GM21528 (cell line): ENCODE measurements at regions not wholly inside any gene's neighbourhood (a gene's known extent, or its start where the extent isn't known, plus 50 kb on each side); places are given as distances from the start of the nearest gene placed in this dataset.

Experiments
- ATAC-seq: cut with Tn5 transposase; IDR thresholded peaks from one replicate; pipeline ENCODE4 v1.9.1; 2021; ENCODE audit warnings: mild to moderate bottlenecking, moderate library complexity; ENCODE audit not compliant: unreplicated experiment, low FRiP score

- no peak for ATAC-seq
These were observed 771.6 kb downstream of the LRFN5 start for GRCh38 chr14:42378274-42378673.

- no peak for ATAC-seq
These were observed 767.7 kb downstream of the LRFN5 start for GRCh38 chr14:42374332-42374731.

DNA sequence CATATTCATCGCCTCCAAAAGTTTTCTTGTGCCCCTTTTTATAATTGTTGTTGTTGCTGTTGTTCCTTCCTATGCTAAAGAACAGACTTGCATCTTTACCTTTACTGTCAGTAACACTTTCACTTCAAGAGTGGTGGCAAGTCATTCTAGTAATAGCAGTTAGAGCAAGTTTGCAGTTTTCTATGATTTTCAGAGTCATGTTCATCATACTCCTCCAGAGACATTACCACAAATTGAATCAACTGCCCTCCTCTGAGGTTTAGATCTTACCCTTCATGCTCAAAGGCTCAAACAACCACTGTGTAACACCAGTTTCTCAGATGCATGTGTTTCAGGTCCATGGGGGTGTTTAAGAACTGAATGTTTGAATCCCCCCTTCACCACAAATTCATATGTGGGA lies 763.4 kb downstream of the LRFN5 start:
- ATAC-seq, result no peak

DNA sequence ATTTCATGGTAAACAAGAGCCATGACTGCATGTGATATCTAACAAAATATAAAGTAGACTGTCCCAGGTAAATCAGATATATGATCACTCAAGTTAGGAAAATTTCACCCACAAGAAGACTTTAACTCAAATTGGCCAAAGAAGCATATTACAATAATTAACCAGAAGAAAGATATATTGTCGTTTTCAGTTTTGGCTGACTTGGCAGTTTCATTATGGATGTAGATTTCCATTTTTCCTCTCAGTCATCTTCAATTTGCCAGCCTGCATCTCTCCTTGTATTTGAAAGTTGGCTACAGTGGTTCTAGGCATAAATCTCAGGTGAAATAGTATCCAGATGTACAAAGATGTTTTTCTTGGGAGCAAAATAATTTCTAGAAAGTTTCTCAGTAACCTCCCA lies 761.6 kb downstream of the LRFN5 start:
- ATAC-seq, result no peak

- peak; percentile 91 for ATAC-seq
These were observed 746.6 kb downstream of the LRFN5 start for GRCh38 chr14:42353315-42353714.

DNA sequence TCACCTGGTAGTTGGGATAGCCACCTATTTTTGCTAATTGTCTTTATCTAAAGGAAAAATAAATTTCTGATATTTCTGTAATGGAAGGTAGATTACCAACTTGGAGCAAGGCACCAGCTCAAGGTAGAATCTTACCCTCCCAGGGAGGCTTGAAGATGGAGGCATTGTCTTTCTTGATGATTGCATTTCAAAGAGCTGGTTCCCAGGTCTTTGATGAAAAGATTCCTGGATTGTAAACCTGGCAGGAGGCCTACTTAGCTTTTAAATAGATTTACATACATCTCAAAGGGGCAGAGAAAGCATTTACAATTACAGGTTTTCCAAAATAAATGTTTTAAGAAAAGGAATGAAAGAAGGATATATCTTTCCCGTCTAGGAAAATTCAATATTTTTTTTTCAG lies 729.2 kb downstream of the LRFN5 start:
- no peak for ATAC-seq

GRCh38 chr14:42334931-42335330 lies 728.3 kb downstream of the LRFN5 start:
- no peak for ATAC-seq

- no peak for ATAC-seq
These were observed 716.8 kb downstream of the LRFN5 start for GRCh38 chr14:42323426-42323825.

DNA sequence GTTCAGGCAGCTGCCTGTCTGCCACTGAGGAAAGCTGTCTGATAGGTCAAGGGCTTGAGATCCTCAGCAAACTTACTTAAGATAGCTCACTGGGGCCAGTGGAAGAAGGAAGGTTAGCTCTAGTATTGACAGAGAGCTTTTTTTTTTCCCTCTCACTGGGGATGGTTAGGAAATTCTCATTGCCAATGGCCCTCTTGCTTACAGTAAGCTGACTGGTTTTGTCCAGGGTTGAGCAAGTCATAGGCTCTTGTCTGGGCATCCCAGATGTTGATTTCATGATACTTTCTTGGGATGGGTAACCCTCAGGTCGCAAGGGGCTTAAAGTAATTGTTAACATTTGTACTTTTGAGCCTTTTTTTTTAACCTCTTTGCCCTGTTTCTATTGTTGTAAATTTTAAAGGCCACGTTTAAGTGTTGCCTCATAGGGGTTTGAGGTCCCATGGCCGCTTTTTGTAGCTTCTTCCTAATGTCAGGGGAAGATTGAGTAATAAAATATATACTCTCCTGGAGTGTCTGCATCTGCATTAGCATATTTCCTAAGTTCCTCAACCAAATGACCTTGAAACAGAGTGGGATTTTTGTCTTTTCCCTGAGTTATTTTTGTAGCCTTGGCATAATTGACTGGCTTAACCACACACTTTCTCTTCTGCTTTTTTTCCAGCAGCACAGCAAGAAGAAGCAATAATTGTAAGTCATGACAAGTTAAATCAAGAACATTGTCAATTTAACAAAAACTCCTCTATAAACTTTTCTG lies 716.0 kb downstream of the LRFN5 start:
- ATAC-seq, result no peak

GRCh38 chr14:42319996-42320395 lies 713.3 kb downstream of the LRFN5 start:
- ATAC-seq, result no peak

- no peak for ATAC-seq
These were observed 710.0 kb downstream of the LRFN5 start for GRCh38 chr14:42316693-42317092.

- no peak for ATAC-seq
These were observed 705.2 kb downstream of the LRFN5 start for GRCh38 chr14:42311876-42312275.

- no peak for ATAC-seq
These were observed 700.7 kb downstream of the LRFN5 start for GRCh38 chr14:42307239-42307825.

GRCh38 chr14:42299692-42300091 lies 693.0 kb downstream of the LRFN5 start:
- peak; percentile 100 for ATAC-seq

DNA sequence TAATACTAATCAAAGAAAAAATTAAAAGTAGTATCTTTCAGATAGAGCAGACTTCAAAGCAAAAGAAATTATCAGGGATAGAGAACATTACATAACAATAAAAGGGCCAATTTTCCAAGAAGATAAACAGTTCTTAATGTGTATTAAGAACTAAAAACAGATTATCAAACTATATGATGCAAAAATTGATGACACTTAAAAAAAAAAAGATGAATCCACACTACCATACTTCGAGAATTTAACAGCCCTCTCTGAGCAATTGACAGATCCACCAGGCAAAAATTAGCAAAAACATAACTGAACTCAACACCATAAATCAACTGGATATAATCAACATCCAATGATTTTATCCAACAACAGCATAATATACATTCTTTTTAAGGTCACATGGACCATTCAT lies 686.5 kb downstream of the LRFN5 start:
- no peak for ATAC-seq

GRCh38 chr14:42277840-42278239 lies 671.2 kb downstream of the LRFN5 start:
- no peak for ATAC-seq

DNA sequence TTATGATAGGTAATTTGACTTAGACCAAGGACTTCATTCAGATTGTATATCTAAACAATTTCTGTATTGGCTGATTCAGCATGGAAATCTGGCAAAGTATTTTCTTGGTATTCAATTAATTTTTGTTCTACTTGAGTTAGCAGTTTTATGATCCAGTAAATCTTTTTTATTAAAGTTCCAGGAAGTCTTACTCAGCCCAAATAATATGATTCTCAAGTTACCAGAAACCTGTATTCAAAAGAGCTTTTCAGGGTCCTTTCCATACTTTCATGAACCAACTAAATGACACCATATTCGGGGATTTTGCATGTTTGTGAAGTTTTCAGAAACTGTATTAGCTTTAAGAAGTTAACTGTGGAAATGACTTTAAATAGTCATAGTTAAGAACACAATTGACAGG lies 662.6 kb downstream of the LRFN5 start:
- ATAC-seq, result no peak

- no peak for ATAC-seq
These were observed 641.5 kb downstream of the LRFN5 start for GRCh38 chr14:42248131-42248530.

DNA sequence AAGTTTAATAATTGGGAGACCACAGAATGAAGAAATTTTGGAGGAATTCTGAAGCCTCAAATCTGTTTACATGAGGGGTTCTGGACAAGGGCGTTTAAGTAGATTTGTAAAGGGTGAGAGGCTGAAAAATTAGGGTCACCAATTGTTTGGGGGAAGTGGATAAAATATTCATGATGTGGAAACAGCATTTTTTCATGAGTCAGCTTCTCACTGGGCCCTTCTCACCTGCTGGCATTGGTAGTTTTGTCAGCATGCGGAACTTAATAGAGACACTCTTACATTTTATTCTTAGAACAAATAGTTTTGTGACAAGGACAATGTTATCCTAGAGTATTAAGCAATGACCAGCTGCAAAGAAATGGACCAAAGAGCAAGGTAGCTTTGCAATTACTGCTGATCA lies 634.4 kb downstream of the LRFN5 start:
- ATAC-seq, result no peak

- no peak for ATAC-seq
These were observed 623.3 kb downstream of the LRFN5 start for GRCh38 chr14:42229976-42230375.

- no peak for ATAC-seq
These were observed 622.6 kb downstream of the LRFN5 start for GRCh38 chr14:42229294-42229693.

DNA sequence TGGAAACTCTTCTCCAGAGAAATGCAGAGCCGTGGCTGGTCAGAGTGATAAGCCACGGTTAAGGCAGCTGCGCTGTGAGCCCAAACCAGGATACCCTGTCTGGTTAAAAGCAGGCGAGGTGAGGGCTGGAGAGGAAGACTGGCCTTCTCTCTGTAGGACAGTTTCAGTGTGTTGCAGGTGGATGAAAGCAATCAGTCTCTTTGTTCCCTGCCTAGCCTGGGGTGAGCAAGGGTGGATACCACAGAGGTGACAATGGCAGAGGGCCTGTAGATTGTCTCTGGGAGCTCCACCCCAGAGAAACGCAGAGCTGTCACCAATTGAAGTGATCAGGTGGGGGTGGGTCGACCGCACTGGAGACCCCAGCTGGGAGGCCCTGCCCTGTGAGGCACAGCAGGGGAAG lies 621.9 kb downstream of the LRFN5 start:
- ATAC-seq, result no peak
